Anterior cingulate cortex (tissue), 58 donors: ENCODE measurements at regions not wholly inside any gene's neighbourhood (a gene's known extent, or its start where the extent isn't known, plus 50 kb on each side); places are given as distances from the start of the nearest gene placed in this dataset.

Experiments used
- DNase-seq, 58 donors: peaks; one replicate each; lab custom pipeline; 2025; lab: John Stamatoyannopoulos, UW

DNA sequence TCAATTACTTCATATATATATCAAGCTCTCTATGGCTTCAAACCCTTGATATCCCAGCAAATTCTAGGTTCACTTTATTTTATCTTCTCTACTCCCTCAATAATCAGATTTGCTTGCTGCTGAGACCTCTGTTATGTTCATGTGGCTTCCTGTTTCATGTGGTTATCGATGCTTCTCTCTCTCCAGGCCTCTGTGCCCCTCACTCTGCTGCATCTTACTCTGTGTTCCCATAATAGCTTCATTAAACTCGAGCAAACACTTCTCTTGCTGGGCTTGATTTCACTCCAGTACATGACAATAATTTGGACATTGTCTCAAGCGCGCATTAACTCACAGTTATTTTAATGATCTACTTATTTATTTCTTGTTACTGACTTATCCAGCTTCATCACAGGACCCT, 798.8 kb downstream of the CDH9 start:
- DNase-seq: no peak

DNA sequence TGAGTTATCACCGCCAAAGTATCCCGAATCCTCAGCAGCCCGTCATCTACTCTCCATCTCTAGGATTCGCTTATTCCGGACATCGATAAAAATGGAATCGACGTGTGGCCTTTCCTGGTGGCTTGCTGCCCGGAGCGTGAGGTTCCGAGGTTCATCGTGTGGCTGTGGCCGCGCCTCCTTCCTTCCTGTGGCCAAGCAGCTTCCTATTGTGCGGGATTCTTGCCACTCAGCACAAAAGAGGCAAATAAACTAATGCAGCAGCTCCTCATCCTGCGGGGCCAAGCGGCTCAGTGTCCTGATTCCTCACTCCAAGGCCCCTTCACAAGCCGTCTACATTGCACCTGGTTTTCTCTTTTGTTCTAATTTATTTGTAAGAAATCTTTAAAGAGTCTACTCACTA, 800.9 kb downstream of the CDH9 start:
- no peak for DNase-seq

DNA sequence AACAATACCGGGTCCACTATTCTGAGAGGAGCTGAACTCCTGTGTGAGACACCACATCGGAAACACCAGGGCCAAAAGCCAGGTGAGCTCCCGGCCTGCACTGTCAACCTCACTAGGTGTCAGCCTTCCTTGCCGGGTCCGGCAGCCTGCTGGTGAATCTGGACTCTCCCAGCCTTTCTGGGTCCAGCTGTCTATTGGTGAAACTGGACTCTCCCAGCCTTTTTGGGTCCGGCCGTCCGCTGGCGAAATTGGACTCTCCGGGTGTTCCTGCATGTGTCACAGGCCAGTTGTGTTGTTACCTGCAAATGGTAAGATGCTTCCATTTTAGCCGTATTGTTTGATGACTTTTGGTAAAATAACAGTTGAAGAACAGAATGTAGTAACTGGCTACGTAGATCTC, 801.5 kb downstream of the CDH9 start:
- no peak for DNase-seq

DNA sequence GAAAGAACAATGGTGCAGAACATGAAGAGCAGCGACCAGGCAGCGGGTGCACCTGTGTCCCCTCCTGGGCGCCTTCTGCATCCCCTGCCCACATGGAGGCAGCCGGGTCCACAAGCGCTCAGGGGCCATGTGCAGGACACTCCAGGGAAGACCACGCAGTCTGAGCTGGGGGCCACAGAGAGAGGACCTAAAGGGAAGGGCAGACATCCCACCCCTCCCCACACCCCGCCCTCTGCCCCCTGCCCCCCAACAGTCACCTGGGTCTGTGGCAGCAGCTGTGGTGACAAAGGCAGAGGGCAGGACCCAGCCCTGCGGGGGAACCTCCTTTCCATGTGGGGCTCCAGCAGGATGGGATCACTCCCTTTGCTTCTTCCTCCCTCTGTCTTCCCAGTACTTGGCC, 805.7 kb downstream of the CDH9 start:
- no peak for DNase-seq

DNA sequence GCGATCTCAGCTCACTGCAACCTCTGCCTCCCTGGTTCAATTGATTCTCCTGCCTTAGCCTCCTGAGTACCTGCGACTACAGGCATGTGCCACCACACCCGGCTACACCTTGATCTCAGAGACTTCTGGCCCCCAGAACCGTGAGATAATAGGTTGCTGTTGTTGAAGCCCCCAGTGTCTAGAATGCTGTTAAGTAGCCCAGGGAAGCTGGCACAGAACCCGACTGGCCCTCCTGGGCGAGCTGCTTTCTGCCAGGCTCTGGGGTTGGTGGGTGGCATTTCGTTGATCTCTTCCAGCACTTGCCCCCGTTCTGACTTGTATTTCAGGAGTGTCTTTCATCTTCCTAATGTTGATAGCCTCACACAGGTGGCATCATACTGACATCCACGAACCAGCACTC, 807.1 kb downstream of the CDH9 start:
- DNase-seq: no peak

DNA sequence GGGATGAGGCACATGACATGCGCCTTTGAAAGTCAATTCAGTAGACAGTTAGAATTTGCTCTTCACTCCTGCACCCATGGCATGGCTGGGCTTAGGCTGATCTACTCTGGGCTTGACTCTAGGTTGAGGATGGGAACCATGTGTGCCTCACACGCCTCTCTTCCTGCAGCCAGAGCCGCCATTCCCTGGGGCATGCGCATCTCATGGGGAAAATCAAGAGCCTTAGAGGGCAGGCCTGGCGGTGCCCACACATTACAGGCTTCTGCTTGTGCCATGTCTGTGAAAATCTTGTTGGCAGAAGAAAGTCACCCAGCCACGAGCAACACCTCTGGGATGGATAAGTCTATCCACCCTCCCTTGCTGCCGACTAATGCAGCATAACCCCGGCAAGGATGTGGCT, 808.5 kb downstream of the CDH9 start:
- DNase-seq: no peak

DNA sequence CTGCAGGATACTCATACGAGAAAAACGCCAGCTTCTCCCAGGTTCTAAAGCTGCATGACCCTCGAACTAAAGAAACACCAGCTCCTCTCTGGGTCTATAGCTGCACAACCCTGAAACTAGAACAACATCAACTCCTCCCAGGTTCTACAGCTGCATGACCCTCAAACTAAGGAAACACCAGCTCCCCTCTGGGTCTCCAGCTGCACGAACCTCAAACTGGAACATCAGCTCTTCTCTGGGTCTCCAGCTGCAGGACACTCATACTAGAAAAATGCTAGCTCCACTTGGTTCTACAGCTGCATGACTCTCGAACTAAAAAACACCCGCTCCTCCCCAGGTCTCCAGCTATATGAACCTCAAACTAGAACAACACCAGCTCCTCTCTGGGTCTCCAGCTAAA, 811.1 kb downstream of the CDH9 start:
- no peak for DNase-seq

DNA sequence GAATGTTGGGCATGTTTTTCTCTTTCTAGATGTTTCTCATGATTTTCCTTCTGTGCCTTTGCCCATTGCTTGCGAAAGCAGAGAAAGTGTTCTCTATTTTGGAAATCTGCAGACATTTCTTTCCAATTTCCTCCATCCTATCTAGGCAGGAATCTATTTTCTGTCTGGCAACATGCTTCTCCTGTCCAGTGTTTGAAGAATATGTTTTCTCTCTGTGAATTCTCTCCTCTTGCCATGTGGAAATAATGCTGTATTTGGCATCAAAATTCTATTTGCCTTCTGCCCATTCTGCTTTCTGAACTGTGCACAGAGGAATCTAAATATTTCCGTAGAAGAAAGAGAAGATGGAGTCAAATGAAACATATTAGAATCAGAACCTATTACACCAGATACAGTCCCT, 833.3 kb downstream of the CDH9 start:
- DNase-seq: no peak

DNA sequence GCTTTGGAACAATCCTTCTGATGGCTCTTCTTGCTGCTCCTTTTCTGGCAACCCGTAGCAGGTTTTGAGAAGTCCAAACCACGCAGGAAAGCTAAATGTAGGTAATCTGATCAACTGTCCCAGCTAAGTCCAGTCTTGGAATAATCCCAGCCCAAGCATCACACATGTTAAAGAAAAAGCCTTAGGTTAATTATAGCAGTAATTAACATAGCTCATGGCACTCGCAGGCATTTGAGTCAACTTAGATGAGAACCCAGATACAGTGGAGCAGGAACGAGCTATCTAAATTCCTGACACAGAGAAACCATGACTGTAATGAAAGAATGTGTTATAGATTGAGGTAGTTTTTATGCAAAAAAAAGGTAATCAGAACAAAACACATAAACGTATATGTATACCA, 844.8 kb downstream of the CDH9 start:
- no peak for DNase-seq

DNA sequence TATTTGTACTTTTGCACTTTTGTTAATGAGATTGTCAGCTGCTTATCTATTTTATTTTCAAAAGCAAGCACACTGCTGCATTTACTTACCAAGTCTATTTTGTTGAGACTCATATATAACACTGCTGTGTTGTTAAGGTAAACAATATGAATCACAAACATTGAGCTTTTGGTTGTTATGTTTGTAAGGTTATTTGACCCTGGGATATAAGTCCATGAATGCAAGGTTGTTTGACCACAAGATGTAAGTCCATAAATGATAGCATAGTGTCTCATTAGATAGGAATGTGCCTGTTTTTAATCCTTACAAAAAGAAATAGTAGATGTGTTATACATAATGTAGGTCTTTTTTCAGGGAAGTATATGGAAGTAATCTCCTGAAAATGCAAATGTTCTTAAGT, 845.9 kb downstream of the CDH9 start:
- DNase-seq: no peak

DNA sequence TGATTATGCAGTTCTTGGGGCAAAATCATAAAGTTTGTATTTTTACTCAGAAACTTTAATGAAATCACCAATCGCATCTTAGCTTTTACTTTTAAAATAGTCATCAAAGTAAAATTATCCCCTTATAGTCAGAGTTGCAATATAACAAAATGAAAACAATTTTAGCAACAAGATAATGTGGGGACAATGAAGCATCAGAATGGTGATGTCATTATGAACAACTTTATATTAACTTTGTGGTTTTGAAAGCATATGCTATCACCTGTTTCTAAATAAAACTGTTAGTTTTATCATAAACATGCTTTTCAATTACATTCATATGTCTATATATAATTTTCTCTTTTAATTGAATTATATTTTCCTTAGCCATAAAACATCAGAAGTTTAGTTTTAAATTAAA, 856.8 kb downstream of the CDH9 start:
- no peak for DNase-seq

DNA sequence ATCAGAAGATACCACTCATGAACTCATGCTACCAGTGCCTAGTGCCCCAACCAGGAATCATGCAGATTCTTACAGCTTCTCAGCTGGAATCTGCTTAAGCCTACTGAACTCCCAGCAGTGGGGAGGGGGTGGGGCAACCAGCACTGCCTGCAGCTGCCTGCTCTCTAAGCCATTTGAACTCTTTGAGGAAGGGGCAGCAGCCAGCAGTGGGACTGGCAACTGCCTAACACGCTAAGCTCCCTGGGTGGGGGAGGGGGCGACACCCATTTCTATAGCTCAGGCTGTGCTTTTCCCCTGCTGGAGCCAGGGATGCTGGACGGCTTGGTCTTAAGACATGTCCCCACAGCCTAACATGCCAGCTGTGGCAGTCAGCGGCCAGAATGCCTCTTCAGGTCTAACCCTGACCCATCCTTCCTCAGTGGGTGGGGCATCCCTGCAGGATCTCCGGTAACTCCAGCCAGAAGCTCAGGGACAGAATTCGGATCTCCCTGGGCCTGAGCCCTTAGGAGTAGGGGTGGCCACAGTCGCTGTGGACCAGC, 889.7 kb downstream of the CDH9 start:
- DNase-seq: no peak

DNA sequence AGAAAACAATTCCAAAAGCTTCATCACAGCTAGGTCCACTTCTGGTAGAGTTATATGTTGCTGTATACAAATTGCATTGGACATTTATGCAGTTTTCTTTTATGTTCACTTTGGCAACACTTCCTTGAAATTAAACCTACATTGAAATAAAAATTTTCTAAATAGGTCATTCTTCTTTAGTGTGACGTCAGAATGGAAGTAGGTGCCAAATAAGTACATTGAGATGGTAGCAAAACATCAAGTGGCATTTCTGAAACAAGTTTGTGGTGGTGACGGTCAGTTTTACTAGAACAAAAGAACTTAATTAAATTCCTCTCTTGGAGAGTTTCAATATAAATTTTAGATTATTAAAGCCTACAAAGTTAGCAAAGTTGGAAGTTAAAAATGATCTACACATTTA, 895.1 kb downstream of the CDH9 start:
- DNase-seq: no peak

DNA sequence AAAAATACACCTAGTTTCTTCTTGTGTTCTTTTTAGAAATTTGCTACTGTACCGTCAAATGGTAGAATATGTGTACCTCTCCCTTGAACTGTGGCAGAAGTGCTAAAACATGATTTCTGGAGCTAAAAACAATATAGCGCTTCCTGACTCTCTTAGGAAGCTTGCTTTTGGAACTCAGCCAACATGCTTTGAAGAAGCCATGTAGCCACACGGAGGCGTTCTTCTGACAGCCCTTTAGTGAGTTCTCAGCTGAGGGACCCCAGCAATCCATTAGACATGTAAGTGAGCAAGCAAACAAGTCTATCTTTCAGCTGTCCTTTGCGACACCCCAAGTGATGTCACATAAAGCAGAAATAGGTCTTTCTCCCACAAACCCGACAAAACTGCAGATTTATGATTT, 917.0 kb downstream of the CDH9 start:
- DNase-seq: no peak

DNA sequence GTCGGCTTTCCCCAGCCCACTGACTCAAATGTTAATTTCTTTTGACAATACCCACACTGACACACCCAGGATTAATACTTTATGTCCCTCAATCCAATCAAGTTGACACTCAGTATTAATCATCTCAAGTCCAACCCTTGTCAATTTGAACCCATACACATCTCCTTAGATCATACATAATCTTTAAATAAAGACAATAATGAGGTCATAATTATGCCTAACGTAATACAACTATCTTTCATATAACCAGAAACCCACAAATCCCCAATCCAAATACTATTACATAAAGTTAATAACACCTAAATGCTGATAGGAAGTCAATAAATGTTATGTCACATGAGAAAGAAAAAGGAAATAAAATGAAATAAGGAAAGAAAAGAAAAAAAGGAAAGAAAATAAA, 934.2 kb downstream of the CDH9 start:
- DNase-seq: no peak

DNA sequence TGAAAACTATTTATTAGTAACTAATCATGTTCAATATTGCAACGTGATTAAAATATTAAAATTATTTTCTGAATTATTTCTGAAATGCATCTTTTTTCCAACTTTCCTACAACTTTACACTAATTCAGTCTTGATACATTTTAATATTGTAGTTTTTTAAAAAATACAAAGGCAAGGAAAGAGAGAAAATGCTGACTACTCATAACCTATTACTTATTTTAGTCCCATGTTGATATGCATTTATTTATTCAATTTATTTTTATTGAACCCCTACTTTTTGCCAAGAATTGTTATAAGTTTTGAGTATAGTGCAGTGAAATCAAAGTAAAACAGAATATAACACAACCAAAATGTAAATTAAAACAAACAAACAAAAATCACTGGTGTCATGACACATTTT, 978.2 kb downstream of the CDH9 start:
- no peak for DNase-seq

DNA sequence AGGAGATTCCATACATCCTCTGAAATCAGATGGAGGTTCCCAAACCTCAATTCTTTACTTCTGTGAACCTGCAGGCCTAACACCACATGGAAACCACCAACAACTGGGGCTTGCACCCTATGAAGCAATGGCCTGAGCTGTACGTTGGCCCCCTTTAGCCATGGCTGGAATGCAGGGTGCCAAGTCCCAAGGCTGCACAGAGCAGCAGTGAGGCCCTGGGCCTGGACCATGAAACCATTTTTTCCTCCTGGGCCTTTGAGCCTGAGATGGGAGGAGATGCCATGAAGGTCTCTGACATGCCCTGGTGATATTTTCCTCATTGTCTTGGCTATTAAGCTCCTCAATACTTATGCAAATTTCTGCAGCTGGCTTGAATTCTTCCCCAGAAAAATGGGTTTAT, 983.8 kb downstream of the CDH9 start:
- no peak for DNase-seq

DNA sequence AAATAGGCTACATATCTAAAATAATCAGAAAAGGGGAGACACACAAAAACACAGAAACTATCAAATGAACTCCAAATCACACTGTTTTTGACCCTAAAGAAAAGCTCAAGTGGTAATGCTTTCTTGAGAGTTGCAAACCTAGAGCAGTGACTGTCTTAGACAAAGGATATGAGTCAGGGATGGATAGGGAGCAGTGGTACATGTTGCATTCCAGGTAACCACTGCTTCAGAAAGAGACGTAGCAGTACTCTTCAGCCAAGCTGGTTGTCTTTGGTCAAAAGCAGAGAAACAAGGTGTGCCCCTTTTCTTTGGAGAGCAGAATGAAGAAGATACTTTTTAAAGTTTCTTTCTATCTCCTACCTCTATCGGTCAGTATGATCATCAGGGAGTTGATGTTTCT, 1003.6 kb downstream of the CDH9 start:
- DNase-seq: no peak

DNA sequence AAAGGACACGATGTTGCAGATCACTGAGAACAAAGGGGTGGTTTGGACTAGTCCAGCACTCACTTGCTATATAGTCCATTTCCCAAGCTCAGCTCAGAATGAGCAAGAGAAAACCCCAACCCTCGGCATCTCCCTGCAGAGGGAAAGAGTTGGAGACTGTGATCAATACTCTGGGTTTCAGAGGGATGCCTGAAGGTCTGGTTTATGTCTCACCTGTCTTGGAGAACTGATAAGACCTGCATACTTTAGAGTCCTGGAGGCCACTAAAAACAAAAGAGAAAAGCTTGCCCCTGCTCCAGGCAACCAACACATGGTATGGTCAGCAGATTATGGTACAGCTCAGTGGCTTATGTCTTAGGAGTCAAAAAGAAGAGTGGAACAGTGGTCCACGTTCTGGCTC, 1006.9 kb downstream of the CDH9 start:
- no peak for DNase-seq

DNA sequence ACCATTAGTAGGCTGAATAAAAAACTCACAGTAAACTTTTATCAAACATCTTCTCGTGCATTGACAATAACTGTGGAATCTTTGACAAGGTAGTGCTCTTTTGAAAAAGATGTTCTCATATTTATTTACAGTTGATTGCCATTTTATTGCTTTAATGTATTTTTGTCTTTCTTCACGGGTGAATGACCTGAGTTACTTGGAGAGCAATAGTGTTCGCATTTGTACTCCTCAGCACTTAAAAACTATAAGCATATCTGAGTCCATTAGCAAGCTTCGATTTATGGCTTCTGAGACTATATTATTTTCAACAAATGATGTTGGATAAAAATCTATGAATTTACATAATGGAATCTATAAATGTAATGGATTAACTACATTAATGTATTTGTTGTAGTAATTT, 1012.3 kb downstream of the CDH9 start:
- DNase-seq: no peak

DNA sequence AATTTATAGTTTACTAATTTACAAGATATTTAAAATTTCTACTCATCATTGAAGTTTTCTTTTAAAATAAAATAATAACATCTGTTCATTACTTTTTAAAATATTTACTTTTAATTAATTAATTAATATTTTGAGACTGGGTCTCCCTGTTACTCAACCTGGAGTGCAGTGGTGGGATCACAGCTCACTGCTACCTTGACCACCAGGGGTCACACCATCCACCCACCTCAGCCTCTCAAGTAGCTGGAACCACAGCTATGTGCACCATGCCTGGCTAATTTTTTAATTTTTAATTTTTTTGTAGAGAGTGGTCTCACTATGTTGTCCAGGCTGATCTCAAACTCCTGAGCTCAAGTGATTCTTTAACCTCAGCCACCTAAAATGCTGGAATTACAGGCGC, 1013.6 kb downstream of the CDH9 start:
- no peak for DNase-seq

DNA sequence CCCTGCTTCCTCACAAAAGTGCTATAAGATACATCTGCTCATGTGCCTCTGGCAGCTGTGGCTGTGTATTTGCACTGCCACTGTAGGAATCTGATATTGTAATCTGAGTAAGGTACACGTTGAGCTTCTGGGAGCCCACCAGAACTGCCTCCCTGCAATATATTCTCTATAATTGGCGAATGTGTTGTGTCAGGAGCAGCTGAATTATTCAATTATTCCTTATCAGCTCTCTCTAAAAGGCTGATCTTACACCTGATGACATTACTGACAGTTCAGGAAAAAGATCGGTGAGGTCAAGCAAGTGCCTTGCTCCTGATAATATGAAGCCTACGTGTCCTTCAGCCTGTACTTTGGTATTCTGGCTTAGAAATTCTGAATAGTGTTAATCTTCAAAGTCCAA, 1015.0 kb downstream of the CDH9 start:
- DNase-seq: no peak

DNA sequence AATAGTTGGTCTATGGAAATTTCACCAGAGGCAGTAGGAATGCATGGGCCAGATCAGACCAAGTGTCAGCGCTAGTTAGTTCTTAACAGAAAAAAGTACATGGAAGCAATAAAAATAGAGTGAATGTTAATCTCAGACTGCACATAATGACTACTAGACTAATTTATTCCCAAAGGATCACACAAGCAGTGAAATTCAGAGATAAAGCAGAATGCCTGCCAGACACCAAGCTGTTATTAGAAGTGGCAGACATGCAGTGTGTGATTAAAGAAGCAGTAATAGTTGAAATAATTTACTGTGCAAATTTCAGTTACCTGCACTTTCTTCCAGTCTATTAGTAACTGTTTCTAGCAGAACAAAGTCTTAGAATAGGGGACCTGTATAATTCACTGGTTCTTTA, 1024.2 kb downstream of the CDH9 start:
- no peak for DNase-seq

DNA sequence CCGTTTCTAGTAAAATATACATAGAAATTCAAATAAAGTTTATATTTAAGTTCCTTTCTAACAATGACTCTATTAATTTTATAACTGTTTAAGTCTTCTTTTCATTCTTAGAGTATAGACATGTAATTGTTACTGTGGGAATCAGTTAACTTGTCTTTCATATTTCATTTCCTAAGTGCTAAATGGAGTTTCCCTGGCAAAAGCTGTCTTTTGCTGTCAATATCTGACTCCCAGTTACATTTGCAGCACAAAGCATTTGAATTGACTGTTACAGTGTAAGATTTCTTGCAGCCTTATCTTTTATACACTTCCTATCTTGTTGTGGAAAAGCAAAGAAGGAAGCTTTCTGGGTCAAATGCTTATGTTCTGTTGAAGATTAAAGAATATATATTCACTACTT, 1026.3 kb downstream of the CDH9 start:
- no peak for DNase-seq
